RWPE1 (cell line): ENCODE measurements at regions not wholly inside any gene's neighbourhood (a gene's known extent, or its start where the extent isn't known, plus 50 kb on each side); places are given as distances from the start of the nearest gene placed in this dataset.

Source experiments
- CTCF ChIA-PET: fragments of 350-600 bp; sonication (Branson Sonifier 250); formaldehyde crosslinking; extraction: SDS; loops from one replicate; lab custom pipeline; 2021; lab: Yijun Ruan, JAX
- POLR2A ChIA-PET: fragments of 400-600 bp; formaldehyde crosslinking; extraction: SDS; loops from one replicate; lab custom pipeline; 2020; ENCODE audit warnings: antibody characterized with exemption; ENCODE audit not compliant: low non-redundant PET; lab: Yijun Ruan, JAX
- DNase-seq: peaks from one replicate; pipeline ENCODE4 v3.0.0; 2012; ENCODE audit warnings: low spot score
- H3K27ac ChIP-seq: fragments of 450-650 bp; 2 replicates; pipeline ENCODE4 v1.5.1; 2017
- CTCF ChIP-seq: fragments of 450-650 bp; conservative IDR thresholded peaks from 2 replicates; pipeline ENCODE4 v1.5.1; 2017; ENCODE audit warnings: low read depth, mild to moderate bottlenecking

GRCh38 chr1:2894381-2895041 lies 93.0 kb upstream of the TTC34 start:
- no peak overlapping the region for H3K27ac ChIP-seq
- no peak for DNase-seq
- ChIA-PET CTCF (no interaction called here), POLR2A (no interaction called here)
- no peak for TF ChIP-seq CTCF

- POLR2A ChIA-PET, result no interaction called here
- TF ChIP-seq CTCF, result no peak
These were observed 95.3 kb upstream of the TTC34 start for GRCh38 chr1:2896824-2897223.

GRCh38 chr1:2903226-2903625 lies 101.7 kb upstream of the TTC34 start:
- DNase-seq, result no peak
- no peak overlapping the region for H3K27ac ChIP-seq
- no peak for TF ChIP-seq CTCF
- ChIA-PET POLR2A (no interaction called here), CTCF (no interaction called here)

More at GRCh38 chr1:2896824-2897223, 95.3 kb upstream of the TTC34 start:
- H3K27ac ChIP-seq, result no peak overlapping the region
- CTCF ChIA-PET, result no interaction called here
- DNase-seq, result no peak

- POLR2A ChIA-PET, result no interaction called here
- DNase-seq, result no peak
- CTCF ChIA-PET, result no interaction called here
These were observed 102.7 kb upstream of the TTC34 start for GRCh38 chr1:2904191-2904590.

GRCh38 chr1:2905356-2905755 lies 103.9 kb upstream of the TTC34 start:
- ChIA-PET POLR2A (no interaction called here), CTCF (interaction anchor here (0.6 kb wide), 1 partner anchor 23 kb away, joined by 5 read pairs; no protein-coding TSS in a partner anchor)
- no peak overlapping the region for H3K27ac ChIP-seq
- TF ChIP-seq CTCF, result no peak
- DNase-seq, result no peak

More at GRCh38 chr1:2904191-2904590, 102.7 kb upstream of the TTC34 start:
- no peak overlapping the region for H3K27ac ChIP-seq
- no peak for TF ChIP-seq CTCF

GRCh38 chr1:2906085-2906484 lies 104.6 kb upstream of the TTC34 start:
- DNase-seq, result no peak
- ChIA-PET CTCF (interaction anchor here (0.5 to 0.6 kb wide), 2 partner anchors 31 to 244 kb away, joined by 3 to 4 read pairs; no protein-coding TSS in a partner anchor), POLR2A (interaction anchor here (0.6 kb wide), 1 partner anchor 37 kb away, joined by 4 read pairs; no protein-coding TSS in a partner anchor)
- no peak overlapping the region for H3K27ac ChIP-seq
- no peak for TF ChIP-seq CTCF
